ENCODE measurements at regions not wholly inside any gene's neighbourhood (a gene's known extent, or its start where the extent isn't known, plus 50 kb on each side); places are given as distances from the start of the nearest gene placed in this dataset.

DNA sequence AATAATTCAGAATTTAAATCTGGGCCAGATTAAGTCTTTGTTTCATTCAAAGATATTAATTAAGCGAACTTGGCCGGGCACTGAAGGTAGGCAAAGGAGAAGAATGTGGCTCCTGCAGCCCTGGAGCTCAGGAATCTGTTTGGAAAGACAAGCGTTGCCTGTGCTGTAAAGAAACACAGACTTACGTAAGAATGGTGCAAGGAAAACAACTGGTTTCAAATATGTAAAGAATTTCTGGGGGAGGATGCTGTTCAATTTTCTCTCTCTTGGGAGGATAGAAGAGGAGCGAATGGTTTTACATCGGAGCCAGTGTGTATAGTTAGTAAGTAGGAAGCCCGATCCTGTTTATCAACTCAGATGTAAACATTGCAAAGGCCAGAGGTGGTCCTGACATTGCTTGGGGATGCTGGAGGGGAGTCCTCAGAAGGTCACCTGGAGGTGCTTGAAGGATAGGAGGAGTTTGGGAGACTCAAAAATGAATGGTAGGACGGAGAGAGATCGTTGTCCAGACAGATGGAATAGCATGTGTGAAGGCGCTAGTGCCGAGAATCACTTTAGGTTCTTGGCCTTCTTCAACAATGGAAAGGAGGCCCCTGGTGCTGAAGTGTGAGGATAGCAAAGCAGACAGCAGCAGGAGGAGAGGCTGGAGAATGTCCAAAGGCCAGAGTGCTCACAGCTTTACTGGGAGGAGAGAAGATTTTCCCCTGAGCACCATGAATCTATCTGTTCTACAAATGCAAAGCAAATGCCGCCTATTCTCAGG, 456.1 kb downstream of the LPIN1 start:
- ChIA-PET CTCF (no interaction called here), POLR2A (ENCODE audit: unreplicated experiment) (no interaction called here)
- Histone ChIP-seq H2AFZ (no peak overlapping the region), H3K4me3 (no peak overlapping the region), H3K4me2 (no peak overlapping the region), H3K27ac (no peak overlapping the region), H3K9me3 (ENCODE audit: insufficient read depth, low read depth) (0 out of 2 replicates have a peak, but pooled peaks cover 6% of the 10 kb centered on the region), H4K20me1 (ENCODE audit: insufficient read depth) (no peaks in the 10 kb centered on the region), H3K36me3 (ENCODE audit: low read depth) (no peaks in the 10 kb centered on the region), H3K4me1 (replicated peaks; ENCODE audit: insufficient read depth) (no peaks in the 10 kb centered on the region), H3F3A (ENCODE audit: insufficient read depth, low read depth) (no peaks in the 10 kb centered on the region), H3K9me2 (ENCODE audit: insufficient read depth) (no peaks in the 10 kb centered on the region; the same call in 1 of the 2 replicates), H3K79me2 (ENCODE audit: low read depth) (no peaks in the 10 kb centered on the region), H3K27me3 (ENCODE audit: insufficient read depth, low read depth) (no peaks in the 10 kb centered on the region)
- no peak for DNase-seq
- BruUV-seq (replicated peaks): no TSS peak
- TF ChIP-seq EZH2 (IDR thresholded peaks at IDR 0.05; ENCODE audit: low read depth) (no peak), CTCF (conservative IDR thresholded peaks at IDR 0.05) (no peak)
- intact Hi-C loops (cut with micrococcal nuclease; ENCODE audit: unreplicated experiment): no loop called here

- POLR2A ChIA-PET (ENCODE audit: unreplicated experiment): no interaction called here
These were observed 457.1 kb downstream of the LPIN1 start for GRCh38 chr2:12203528-12203927.

DNA sequence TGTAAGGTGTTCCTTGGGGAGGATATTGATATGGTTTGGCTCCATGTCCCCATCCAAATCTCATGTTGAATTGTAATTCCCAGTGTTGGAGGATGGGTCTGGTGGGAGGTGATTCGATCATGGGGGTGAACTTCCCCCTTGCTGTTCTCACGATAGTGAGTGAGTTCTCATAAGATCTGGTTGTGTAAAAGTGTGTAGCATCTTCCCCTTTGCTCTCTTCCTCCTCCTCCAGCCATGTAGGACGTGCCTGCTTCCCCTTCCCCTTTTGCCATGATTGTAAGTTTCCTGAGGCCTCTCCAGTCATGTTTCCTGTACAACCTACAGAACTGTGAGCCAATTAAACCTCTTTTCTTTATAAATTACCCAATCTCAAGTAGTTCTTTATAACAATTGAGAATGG, 458.7 kb downstream of the LPIN1 start:
- Histone ChIP-seq H3K4me3 (no peak overlapping the region), H3F3A (ENCODE audit: insufficient read depth, low read depth) (no peaks in the 10 kb centered on the region), H3K79me2 (ENCODE audit: low read depth) (no peaks in the 10 kb centered on the region), H3K9me3 (ENCODE audit: insufficient read depth, low read depth) (0 out of 2 replicates have a peak, but pooled peaks cover 6% of the 10 kb centered on the region), H3K4me2 (no peak overlapping the region), H3K27me3 (ENCODE audit: insufficient read depth, low read depth) (no peaks in the 10 kb centered on the region), H3K9me2 (ENCODE audit: insufficient read depth) (no peaks in the 10 kb centered on the region; the same call in 1 of the 2 replicates), H2AFZ (no peak overlapping the region), H3K36me3 (ENCODE audit: low read depth) (no peaks in the 10 kb centered on the region), H3K27ac (no peak overlapping the region), H3K4me1 (replicated peaks; ENCODE audit: insufficient read depth) (no peaks in the 10 kb centered on the region), H4K20me1 (ENCODE audit: insufficient read depth) (no peaks in the 10 kb centered on the region)
- ChIA-PET CTCF (no interaction called here), POLR2A (ENCODE audit: unreplicated experiment) (no interaction called here)
- TF ChIP-seq EZH2 (IDR thresholded peaks at IDR 0.05; ENCODE audit: low read depth): no peak
- TF ChIP-seq CTCF (conservative IDR thresholded peaks at IDR 0.05): no peak
- intact Hi-C loops (cut with micrococcal nuclease; ENCODE audit: unreplicated experiment): no loop called here
- no TSS peak for BruUV-seq (replicated peaks)
- DNase-seq: no peak

More at GRCh38 chr2:12203528-12203927, 457.1 kb downstream of the LPIN1 start:
- Histone ChIP-seq H2AFZ (no peak overlapping the region), H3K4me3 (no peak overlapping the region), H3K9me2 (ENCODE audit: insufficient read depth) (no peaks in the 10 kb centered on the region; the same call in 1 of the 2 replicates), H3K27ac (no peak overlapping the region), H3K79me2 (ENCODE audit: low read depth) (no peaks in the 10 kb centered on the region), H3K9me3 (ENCODE audit: insufficient read depth, low read depth) (0 out of 2 replicates have a peak, but pooled peaks cover 6% of the 10 kb centered on the region), H3K36me3 (ENCODE audit: low read depth) (no peaks in the 10 kb centered on the region), H3K4me2 (no peak overlapping the region), H3K4me1 (replicated peaks; ENCODE audit: insufficient read depth) (no peaks in the 10 kb centered on the region), H4K20me1 (ENCODE audit: insufficient read depth) (no peaks in the 10 kb centered on the region), H3K27me3 (ENCODE audit: insufficient read depth, low read depth) (no peaks in the 10 kb centered on the region), H3F3A (ENCODE audit: insufficient read depth, low read depth) (no peaks in the 10 kb centered on the region)
- intact Hi-C loops (cut with micrococcal nuclease; ENCODE audit: unreplicated experiment): no loop called here
- no TSS peak for BruUV-seq (replicated peaks)
- CTCF ChIA-PET: no interaction called here
- no peak for TF ChIP-seq CTCF (conservative IDR thresholded peaks at IDR 0.05)
- TF ChIP-seq EZH2 (IDR thresholded peaks at IDR 0.05; ENCODE audit: low read depth): no peak
- DNase-seq: no peak
